Caco-2 (cell line): ENCODE measurements at regions not wholly inside any gene's neighbourhood (a gene's known extent, or its start where the extent isn't known, plus 50 kb on each side); places are given as distances from the start of the nearest gene placed in this dataset.

ENCODE experiments used
- BruUV-seq: library from RNA; stranded (reverse); fragments of 400-500 nt; replicated peaks from 2 replicates; lab custom pipeline; 2021; lab: Mats Ljungman, UMichigan
- CTCF ChIA-PET: fragments of 300-600 bp; sonication (Branson Sonifier 250); formaldehyde crosslinking; loops from one replicate; lab custom pipeline; 2022; ENCODE audit warnings: antibody characterized with exemption; lab: Charles Lee
- POLR2A ChIA-PET: fragments of 300-600 bp; sonication (Branson Sonifier 250); formaldehyde crosslinking; loops from one replicate; lab custom pipeline; 2022; ENCODE audit warnings: antibody characterized with exemption; lab: Charles Lee
- DNase-seq, 2 experiments: peaks; one replicate each; pipeline versions ENCODE4 v3.0.0 to v3.0.0-alpha.2; 2020 to 2022
- H3K27me3 ChIP-seq: replicated peaks from 2 replicates; pipeline ENCODE4 v1.6.0; 2011; ENCODE audit warnings: low read length; ENCODE audit not compliant: control insufficient read depth, insufficient read depth
- H3K36me3 ChIP-seq: 2 replicates; pipeline ENCODE4 v1.5.1; 2011; ENCODE audit warnings: low read length; ENCODE audit not compliant: control insufficient read depth, insufficient read depth
- H3K4me1 ChIP-seq: fragments of 250-450 bp; sonication (Bioruptor Pico); 2 replicates; pipeline ENCODE4 v1.5.1; 2020; ENCODE audit warnings: mild to moderate bottlenecking
- H3K4me3 ChIP-seq: 2 replicates; pipeline ENCODE4 v1.5.1; 2011; ENCODE audit warnings: low read depth, mild to moderate bottlenecking, control low read depth, low read length
- H3K9me3 ChIP-seq: fragments of 250-450 bp; sonication (Bioruptor Pico); 2 replicates; pipeline ENCODE4 v1.5.1; 2020; ENCODE audit warnings: mild to moderate bottlenecking, moderate library complexity
- H3K27ac Mint-ChIP-seq: one replicate; pipeline ENCODE4 v1.8.0; 2022; ENCODE audit warnings: mixed read lengths; ENCODE audit not compliant: unreplicated experiment
- H3K27me3 Mint-ChIP-seq: one replicate; pipeline ENCODE4 v1.8.0; 2022; ENCODE audit warnings: mixed read lengths; ENCODE audit not compliant: insufficient read depth, unreplicated experiment
- H3K36me3 Mint-ChIP-seq: one replicate; pipeline ENCODE4 v1.8.0; 2022; ENCODE audit warnings: mild to moderate bottlenecking, mixed read lengths; ENCODE audit not compliant: insufficient read depth, unreplicated experiment
- H3K4me1 Mint-ChIP-seq: one replicate; pipeline ENCODE4 v1.8.0; 2022; ENCODE audit warnings: low read depth, mixed read lengths; ENCODE audit not compliant: unreplicated experiment
- H3K4me3 Mint-ChIP-seq: one replicate; pipeline ENCODE4 v1.8.0; 2022; ENCODE audit warnings: mild to moderate bottlenecking, moderate library complexity, mixed read lengths; ENCODE audit not compliant: unreplicated experiment
- H3K9me3 Mint-ChIP-seq: one replicate; pipeline ENCODE4 v1.8.0; 2022; ENCODE audit warnings: mixed read lengths; ENCODE audit not compliant: unreplicated experiment
- intact Hi-C: fragments of 100-400 bp; cut with micrococcal nuclease; formaldehyde crosslinking; loops from one replicate; pipeline ENCODE4 v1.10.0; 2022; ENCODE audit not compliant: unreplicated experiment
- TF ChIP-seq, protein P1 (sequence below), 2 experiments: fragments of 200-600 bp in 1 of 2; IDR thresholded peaks; 1 replicate in 1 of 2; 2 replicates in 1 of 2; pipeline versions ENCODE4 v1.5.1 to v1.8.0; 2011 to 2022; ENCODE audit warnings: antibody characterized with exemption in 1 of 2, control low read depth in 1 of 2, inconsistent platforms in 1 of 2, low read depth in 1 of 2, low read length in 1 of 2, mild to moderate bottlenecking in 1 of 2, moderate library complexity in 1 of 2; ENCODE audit not compliant: insufficient read depth in 1 of 2, severe bottlenecking in 1 of 2, unreplicated experiment in 1 of 2

DNA sequence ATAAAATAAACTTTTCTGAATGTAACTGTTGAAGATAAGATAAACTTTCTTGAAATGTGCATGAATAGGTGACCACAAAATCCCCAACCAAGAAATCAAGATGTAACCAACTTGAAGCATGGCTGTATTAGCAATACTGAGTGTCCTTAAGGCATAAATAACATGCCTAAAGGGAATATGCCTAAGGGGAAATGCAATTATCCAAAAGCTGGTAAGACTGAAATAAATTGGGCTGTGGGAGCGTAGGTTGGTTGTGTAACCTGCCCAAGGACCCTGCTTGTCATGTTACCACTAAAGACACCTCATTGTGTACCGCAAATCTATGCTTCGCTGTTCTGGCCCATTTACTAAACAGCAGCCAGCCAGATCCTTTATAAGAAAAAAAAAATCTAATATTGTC lies 200.8 kb upstream of the PDE10A start:
- Mint-ChIP-seq H3K4me3 (no peak overlapping the region), H3K27me3 (peaks cover 28% of the 10 kb centered on the region), H3K27ac (no peak overlapping the region), H3K36me3 (no peaks in the 10 kb centered on the region), H3K4me1 (no peaks in the 10 kb centered on the region), H3K9me3 (no peaks in the 10 kb centered on the region)
- Histone ChIP-seq H3K4me3 (no peak overlapping the region), H3K4me1 (no peaks in the 10 kb centered on the region), H3K9me3 (no peaks in the 10 kb centered on the region), H3K27me3 (no peaks in the 10 kb centered on the region), H3K36me3 (no peaks in the 10 kb centered on the region)
- BruUV-seq: no TSS peak
- ChIA-PET CTCF (no interaction called here), POLR2A (no interaction called here)
- intact Hi-C loops: no loop called here
- DNase-seq: no peak
- TF ChIP-seq, protein P1, sequence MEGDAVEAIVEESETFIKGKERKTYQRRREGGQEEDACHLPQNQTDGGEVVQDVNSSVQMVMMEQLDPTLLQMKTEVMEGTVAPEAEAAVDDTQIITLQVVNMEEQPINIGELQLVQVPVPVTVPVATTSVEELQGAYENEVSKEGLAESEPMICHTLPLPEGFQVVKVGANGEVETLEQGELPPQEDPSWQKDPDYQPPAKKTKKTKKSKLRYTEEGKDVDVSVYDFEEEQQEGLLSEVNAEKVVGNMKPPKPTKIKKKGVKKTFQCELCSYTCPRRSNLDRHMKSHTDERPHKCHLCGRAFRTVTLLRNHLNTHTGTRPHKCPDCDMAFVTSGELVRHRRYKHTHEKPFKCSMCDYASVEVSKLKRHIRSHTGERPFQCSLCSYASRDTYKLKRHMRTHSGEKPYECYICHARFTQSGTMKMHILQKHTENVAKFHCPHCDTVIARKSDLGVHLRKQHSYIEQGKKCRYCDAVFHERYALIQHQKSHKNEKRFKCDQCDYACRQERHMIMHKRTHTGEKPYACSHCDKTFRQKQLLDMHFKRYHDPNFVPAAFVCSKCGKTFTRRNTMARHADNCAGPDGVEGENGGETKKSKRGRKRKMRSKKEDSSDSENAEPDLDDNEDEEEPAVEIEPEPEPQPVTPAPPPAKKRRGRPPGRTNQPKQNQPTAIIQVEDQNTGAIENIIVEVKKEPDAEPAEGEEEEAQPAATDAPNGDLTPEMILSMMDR (IDR thresholded peaks at IDR 0.05; ENCODE audit: insufficient read depth in 1 of 2, low read depth in 1 of 2, low read length in 1 of 2, severe bottlenecking in 1 of 2, unreplicated experiment in 1 of 2): no peak

DNA sequence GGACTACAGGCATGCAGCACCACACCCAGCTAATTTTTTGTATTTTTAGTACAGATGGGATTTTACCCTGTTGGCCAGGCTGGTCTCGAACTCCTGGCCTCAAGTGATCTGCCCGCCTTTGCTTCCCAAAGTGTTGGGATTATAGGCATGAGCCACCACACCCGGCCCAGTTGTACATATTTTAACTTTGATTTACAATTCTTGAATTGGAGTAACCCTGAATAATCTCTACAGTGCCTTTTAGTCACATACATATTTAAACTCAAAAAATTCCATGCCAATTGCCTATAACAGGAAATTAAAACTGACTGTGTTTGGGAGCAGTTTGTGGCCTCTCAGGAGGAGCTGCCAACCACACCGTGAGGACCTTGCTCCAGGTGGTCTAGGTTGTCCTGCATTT lies 199.8 kb upstream of the PDE10A start:
- no TSS peak for BruUV-seq
- Mint-ChIP-seq H3K9me3 (no peaks in the 10 kb centered on the region), H3K4me3 (no peak overlapping the region), H3K36me3 (no peaks in the 10 kb centered on the region), H3K27me3 (peaks cover 28% of the 10 kb centered on the region), H3K4me1 (no peaks in the 10 kb centered on the region), H3K27ac (no peak overlapping the region)
- TF ChIP-seq, protein P1 (IDR thresholded peaks at IDR 0.05; ENCODE audit: insufficient read depth in 1 of 2, low read depth in 1 of 2, low read length in 1 of 2, severe bottlenecking in 1 of 2, unreplicated experiment in 1 of 2): no peak
- DNase-seq: no peak
- intact Hi-C loops: no loop called here
- Histone ChIP-seq H3K36me3 (no peaks in the 10 kb centered on the region), H3K4me3 (no peak overlapping the region), H3K4me1 (no peaks in the 10 kb centered on the region), H3K9me3 (no peaks in the 10 kb centered on the region), H3K27me3 (no peaks in the 10 kb centered on the region)
- ChIA-PET POLR2A (no interaction called here), CTCF (no interaction called here)

DNA sequence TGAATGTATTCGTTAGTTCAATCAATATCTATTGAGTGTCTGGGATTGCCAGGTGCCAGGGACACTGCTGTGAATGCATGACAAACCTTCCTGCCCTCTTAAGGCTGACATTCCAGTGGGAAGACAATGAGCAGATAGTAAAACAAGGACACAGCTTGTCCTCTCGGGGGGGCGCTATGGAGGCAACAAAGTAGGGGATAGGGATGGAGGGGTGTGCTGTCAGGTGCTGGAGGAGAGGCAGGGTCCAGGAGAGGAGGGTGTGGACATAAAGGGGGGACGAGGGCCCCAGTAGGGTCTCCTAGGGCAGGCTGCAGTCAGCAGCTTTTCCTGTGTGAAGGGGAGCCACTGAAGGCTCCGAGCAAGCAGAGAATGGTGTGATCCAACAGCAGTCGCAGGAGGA lies 198.2 kb upstream of the PDE10A start:
- no peaks in the 10 kb centered on the region for H3K4me1 Mint-ChIP-seq
- H3K27me3 Mint-ChIP-seq: peaks cover 30% of the 10 kb centered on the region
- TF ChIP-seq, protein P1 (IDR thresholded peaks at IDR 0.05; ENCODE audit: insufficient read depth in 1 of 2, low read depth in 1 of 2, low read length in 1 of 2, severe bottlenecking in 1 of 2, unreplicated experiment in 1 of 2): no peak
- no peaks in the 10 kb centered on the region for H3K27me3 ChIP-seq
- intact Hi-C loops: no loop called here
- no peaks in the 10 kb centered on the region for H3K36me3 ChIP-seq
- no peaks in the 10 kb centered on the region for H3K9me3 ChIP-seq
- H3K27ac Mint-ChIP-seq: no peak overlapping the region
- H3K4me3 Mint-ChIP-seq: no peak overlapping the region
- H3K4me1 ChIP-seq: no peaks in the 10 kb centered on the region
- H3K9me3 Mint-ChIP-seq: no peaks in the 10 kb centered on the region
- CTCF ChIA-PET: no interaction called here
- H3K36me3 Mint-ChIP-seq: no peaks in the 10 kb centered on the region
- no peak for DNase-seq
- no peak overlapping the region for H3K4me3 ChIP-seq
- POLR2A ChIA-PET: no interaction called here
- no TSS peak for BruUV-seq
